NCI-H1105 treated with DMSO at 0.1 percent for 48 hours (cell line): ENCODE measurements at regions not wholly inside any gene's neighbourhood (a gene's known extent, or its start where the extent isn't known, plus 50 kb on each side); places are given as distances from the start of the nearest gene placed in this dataset.
"Not testable (repeated sequence)": the region's sequence is repeated elsewhere in the genome, so short reads cannot be mapped to it uniquely, and the experiment has no call there.

Experiments used
- DNase-seq: peaks from one replicate; lab custom pipeline; 2025; lab: John Stamatoyannopoulos, UW

- peak; percentile 16 for DNase-seq
Measured at GRCh38 chr2:60246583-60246982, 306.9 kb downstream of the BCL11A start.

DNA sequence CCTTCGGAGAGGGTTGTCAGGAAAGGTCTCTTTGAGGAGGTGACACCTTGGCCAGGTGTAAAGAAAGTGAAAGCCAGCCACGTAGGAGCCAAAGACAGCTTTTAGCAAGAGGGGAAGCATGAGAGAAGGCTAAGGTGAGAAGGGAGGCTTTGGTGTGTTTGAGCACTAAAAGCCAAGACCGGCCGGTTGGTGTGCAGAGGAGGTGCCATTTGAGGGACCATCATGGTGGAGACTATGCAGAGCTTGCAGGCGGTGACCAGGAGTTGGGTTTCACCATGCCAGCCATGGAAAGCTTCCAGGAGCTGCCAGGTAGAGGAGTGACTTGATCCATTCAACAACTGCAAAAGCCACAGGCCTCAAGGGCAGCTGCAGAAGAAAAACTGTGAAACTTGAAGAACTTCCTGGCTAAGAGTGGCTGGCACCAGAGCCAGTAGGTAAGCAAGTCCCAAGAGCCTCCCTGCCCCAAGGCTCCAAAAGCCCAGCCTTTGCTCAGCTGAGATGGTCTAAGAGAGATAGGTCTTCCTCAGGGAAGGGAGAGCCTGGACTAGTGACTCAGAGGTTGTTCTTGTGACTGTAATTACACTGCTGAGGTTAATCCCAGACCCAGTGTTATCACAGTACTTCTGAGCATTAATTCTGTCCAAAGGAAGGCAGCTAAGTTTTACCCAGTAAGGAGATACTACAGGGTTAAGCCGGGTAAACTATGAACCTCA is 319.0 kb downstream of the BCL11A start:
- DNase-seq = no peak

GRCh38 chr2:60230596-60230995 is 322.9 kb downstream of the BCL11A start:
- no peak for DNase-seq

GRCh38 chr2:60230037-60230436 is 323.4 kb downstream of the BCL11A start:
- no peak for DNase-seq

- DNase-seq = no peak
Measured at GRCh38 chr2:60226943-60227342, 326.5 kb downstream of the BCL11A start.

DNA sequence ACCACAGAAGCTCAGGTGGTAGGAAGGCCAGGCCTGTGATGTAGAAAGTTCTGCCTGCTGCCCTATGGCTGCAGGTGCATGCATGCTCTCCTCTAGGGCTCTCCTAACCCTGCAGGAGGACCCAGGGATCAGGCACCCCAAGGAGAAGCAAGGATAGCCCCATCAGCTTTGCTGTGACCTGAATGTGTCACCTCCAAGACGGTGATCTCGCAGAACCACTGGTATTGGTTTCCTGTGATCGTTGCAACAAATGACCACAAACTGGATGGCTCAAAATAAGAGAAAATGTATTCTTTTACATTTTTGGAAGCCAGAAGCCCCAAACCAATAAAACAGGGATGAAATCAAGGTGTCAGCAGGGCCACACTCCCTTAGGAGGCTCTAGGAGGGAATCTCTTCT is 327.3 kb downstream of the BCL11A start:
- DNase-seq = no peak

DNA sequence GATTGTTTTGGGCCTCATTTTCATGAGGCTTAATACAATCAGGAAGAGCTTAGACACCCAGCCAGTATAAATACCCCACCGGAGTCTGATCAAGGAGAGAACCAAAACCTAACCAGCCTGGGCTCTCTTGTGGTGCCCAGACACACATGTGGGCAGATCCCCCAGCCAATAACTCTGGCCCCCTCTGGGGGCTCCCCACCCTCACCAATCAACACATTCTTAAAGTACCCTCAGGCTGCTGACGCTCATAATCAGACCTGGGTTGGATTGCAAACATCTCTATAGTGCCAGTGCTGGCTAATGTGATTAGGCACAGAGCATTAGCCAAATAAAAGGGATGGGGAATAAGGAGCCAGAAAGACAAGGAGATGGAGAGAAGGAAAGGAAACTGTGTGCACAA is 329.6 kb downstream of the BCL11A start:
- no peak for DNase-seq

- DNase-seq = no peak
Measured at GRCh38 chr2:60221098-60221497, 332.4 kb downstream of the BCL11A start.

GRCh38 chr2:60219536-60219935 is 333.9 kb downstream of the BCL11A start:
- DNase-seq = no peak

DNA sequence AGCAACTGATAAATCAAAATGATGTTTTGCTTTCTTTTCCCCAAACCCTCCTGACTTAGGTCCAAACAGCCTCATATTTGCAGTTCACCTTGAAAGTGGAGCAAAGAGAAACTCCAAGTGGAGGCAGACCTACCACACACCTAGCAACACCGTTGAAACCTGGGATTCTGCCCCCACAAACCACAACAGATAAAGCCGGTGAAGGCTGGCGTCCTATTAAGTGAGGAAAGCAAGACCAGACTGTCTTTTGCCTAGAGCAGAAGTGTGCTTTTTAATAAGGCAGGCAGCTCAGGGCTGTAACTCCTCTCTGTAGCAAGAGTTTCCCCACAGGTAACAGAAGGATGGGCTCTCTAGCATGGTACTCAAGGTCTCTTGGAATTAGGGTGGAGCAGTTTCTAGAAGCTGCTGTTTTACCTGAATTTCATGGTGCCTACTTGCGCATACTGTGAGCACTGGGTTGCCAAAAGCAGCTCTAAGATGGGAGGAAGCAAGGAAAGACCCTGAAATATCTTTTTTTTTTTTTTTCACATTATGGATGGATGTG is 336.9 kb downstream of the BCL11A start:
- no peak for DNase-seq

GRCh38 chr2:60215386-60215901 is 338.0 kb downstream of the BCL11A start:
- no peak for DNase-seq

- DNase-seq = no peak
Measured at GRCh38 chr2:60214626-60214875, 338.9 kb downstream of the BCL11A start.

- DNase-seq = no peak
Measured at GRCh38 chr2:60213865-60214625, 339.4 kb downstream of the BCL11A start.

GRCh38 chr2:60212181-60212945 is 341.1 kb downstream of the BCL11A start:
- no peak for DNase-seq

- not testable (repeated sequence) for DNase-seq
Measured at GRCh38 chr2:60189006-60189405, 364.4 kb downstream of the BCL11A start.

- no peak for DNase-seq
Measured at GRCh38 chr2:60175290-60175689, 378.2 kb downstream of the BCL11A start.

DNA sequence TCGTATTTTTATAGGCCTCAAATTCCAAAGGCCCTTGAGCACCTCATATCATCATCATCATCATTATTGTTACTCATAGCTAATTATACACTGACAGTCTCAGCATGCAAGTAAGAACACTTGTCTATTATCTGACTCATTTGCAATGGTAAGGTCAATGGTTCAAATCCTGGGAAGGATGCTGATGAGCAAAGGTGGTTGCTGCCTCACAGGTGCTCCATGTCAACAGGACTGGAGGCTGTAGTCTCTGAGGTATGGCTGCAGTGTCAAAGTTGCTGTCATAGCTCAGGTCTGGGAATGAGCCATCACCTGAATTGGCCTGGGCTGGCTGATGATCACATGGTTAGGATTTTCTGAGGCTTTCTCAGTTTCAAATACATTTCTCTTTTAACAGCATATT is 379.3 kb downstream of the BCL11A start:
- DNase-seq = no peak

GRCh38 chr2:60172801-60173200 is 380.7 kb downstream of the BCL11A start:
- DNase-seq = no peak

GRCh38 chr2:60170272-60170671 is 383.2 kb downstream of the BCL11A start:
- DNase-seq = no peak

GRCh38 chr2:60168247-60168646 is 385.2 kb downstream of the BCL11A start:
- no peak for DNase-seq

- DNase-seq = no peak
Measured at GRCh38 chr2:60167089-60167488, 386.4 kb downstream of the BCL11A start.

GRCh38 chr2:60163691-60164090 is 389.8 kb downstream of the BCL11A start:
- no peak for DNase-seq

- DNase-seq = no peak
Measured at GRCh38 chr2:60159519-60159918, 393.9 kb downstream of the BCL11A start.
